ENCODE measurements at regions not wholly inside any gene's neighbourhood (a gene's known extent, or its start where the extent isn't known, plus 50 kb on each side); places are given as distances from the start of the nearest gene placed in this dataset.

DNA sequence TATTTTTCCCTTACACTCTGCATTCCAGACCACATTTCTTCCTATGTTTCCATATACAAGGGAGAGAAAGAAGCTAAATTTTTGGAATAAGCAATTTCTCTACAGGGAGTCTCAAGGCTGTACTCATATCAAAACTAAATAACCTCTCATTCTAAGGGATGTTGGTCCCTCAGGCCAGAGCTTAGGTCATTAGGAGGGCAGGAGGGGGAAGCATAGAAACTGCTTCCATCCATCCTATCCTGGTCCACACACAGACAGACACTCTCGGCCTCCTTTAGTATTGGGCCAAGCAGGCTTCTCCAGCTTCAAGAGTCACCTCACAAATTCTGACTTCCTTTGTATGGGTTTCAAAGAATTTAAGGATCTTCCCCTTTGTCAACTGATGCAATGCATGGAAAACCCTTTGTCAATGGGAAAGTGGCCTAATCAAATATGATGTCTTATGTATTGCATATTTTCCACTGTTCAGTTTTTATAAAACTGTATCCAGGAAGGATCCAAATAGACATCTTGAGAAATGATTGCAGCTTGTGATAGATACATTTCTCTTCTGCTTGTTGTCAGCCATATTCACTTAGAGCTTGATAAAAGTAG lies 140.7 kb upstream of the RARB start:
- peak in 2 of 3 donors; percentile 8 to 57 for DNase-seq

DNA sequence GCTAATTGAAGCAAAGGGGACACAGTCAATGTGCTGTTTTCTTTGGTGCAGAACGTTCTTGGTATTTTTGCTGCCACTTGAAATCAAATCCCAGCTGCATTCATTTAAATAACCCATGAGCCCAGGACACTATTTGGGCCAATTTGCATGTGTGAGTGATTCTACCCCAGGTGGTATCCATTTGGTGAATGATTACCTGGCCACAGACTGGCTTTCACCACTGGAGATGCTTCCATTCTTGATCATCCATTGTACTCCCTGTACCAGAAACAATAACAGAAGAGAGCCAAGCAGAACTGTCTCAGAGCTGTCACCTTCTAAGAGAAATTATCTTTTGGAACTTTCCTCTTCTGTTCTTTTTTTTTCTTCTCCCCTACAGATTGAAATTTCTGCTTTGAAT lies 139.7 kb upstream of the RARB start:
- no peak for DNase-seq

DNA sequence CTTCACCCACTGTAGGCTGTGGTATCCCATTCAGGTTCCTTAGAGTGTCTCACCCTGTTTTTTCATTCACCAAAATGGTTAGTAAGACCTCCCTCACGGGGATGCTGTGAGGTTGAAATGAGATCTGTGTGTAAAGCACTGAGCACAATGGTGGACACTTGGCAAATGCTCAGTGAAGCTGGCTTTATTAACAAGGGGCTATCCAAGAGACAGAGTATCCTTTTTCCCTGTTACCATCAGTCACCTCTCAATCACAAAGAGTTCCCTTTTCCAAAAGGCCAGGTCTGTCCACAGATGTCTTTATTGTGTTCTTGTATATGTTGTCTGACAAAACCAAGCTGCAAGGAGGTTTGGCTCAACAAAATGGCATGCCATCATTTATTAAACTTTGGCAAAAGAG lies 138.9 kb upstream of the RARB start:
- no peak for DNase-seq

DNA sequence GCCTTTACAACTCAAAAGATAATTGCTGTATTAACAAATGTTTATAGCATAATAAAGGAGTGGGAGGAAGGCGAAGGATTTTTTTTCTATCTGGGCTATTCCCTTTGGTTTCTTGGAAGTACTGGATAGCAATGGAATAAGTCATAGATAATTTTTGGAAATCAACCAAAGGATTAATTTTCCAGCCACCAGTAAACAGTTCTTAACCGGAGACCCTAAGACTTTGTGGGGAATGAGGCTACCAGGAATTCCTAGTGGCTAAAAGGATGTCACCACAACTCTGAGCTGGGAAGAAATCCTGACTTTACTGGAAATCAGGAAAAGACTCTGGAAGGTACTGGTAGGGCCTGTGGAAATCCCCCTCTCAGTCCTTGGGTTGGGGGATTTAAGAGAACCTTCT lies 138.4 kb upstream of the RARB start:
- no peak for DNase-seq

DNA sequence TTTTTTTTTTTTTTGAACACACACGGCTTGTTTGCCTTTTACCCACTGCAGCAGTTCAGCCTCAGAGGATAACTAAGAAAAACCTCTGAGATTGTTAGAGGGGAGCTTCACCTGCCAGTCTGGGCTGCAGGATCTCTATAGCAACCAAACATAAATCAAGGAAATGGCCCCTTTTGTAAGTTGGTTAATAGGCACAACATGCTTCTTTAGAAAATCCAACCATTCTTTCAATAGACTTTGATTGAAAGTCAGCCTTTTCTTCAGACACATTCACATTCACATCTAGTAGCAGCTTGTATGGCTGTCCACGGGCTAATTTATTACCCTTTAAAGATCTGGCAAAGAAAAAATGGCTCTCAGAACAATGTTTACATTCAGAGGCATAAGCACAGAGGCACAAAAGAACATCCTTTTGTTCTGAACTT lies 136.6 kb upstream of the RARB start:
- DNase-seq = peak in 1 of 3 donors; percentile 33

DNA sequence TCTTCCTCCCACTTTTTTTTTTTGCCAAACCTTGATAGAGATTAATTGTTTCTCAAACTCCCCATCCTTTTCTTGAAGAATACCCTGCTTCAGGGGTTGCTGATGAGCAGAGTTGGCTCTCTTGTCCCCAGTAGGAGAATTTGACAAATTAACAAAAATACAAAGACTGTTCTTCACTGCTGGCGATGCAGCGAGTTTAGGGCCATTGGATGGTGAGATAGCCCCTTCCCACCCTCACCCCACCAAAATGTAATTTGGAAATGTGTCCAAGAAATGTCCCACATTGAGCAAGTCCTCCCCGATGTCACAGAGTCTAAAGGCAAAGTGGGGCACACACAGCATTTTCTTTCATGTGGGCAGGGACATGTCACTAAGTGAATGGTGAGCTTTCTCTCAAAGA lies 136.0 kb upstream of the RARB start:
- DNase-seq = no peak

DNA sequence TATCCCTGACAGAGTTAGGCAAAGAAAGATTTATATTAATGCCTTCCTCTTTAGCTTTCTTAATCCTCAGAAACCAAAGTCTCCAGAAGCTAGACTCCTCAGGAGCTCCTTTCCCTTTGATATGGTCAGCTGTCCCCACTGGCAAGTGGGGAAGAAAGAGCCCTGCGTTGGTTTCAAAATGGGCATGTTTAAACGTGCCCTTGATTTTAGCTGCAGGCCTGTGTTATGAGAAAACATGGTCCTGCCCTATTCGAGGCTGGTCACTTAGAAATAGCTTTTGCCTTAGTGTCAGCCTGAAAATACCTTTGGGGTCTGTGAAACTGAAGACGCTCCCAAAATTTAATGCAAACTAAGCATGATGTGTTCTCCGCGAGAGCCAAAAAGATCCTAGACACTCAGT lies 135.5 kb upstream of the RARB start:
- DNase-seq = no peak

DNA sequence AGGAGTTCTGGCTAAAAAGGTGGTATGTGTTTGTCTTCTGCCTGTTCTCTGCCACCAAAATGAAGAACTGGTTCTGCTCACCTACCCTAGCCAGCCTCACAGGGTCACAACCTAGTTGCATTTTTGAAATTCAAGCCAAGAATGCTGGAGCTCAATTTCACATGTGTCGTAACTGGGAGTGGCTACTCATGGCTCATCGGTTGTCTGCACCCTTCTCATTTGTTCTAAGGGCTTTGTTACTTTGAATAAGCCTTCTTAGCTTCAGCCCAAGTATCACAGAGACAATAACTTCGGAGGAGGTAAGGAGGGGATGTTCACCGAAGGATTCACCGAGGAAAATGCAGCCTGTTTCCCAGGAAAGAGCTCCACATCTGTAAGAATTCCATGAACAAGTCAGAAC lies 134.3 kb upstream of the RARB start:
- no peak for DNase-seq

DNA sequence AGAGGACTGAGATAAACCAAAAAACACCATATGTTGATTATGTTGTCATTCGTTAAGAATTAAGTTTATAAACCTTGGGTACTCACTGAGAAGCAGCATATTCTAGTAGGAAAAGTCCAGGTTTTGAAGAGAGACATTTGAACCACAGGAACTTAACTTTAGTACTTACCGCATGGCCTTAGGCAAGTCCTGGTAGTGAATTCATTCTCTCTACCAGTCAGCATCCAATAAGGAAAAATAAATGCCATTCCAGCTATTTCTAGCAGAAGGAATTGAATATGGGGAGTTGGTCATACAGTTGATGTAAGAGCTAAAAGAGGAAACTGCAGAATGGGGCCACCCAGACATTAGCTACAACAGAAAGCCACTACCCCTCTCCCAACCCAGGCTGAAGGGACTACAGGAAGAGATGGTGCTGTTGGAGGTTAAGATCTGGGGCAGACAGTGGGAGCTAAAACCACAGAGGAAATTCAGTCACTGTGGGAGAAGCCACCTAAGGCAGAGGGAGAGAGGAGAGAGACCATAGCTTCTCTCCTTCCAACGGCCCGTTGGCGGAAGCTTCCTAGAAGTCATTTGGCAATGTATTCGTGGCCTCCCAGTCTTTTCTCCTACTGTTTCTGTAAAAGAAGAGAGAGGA lies 133.8 kb upstream of the RARB start:
- DNase-seq = no peak

DNA sequence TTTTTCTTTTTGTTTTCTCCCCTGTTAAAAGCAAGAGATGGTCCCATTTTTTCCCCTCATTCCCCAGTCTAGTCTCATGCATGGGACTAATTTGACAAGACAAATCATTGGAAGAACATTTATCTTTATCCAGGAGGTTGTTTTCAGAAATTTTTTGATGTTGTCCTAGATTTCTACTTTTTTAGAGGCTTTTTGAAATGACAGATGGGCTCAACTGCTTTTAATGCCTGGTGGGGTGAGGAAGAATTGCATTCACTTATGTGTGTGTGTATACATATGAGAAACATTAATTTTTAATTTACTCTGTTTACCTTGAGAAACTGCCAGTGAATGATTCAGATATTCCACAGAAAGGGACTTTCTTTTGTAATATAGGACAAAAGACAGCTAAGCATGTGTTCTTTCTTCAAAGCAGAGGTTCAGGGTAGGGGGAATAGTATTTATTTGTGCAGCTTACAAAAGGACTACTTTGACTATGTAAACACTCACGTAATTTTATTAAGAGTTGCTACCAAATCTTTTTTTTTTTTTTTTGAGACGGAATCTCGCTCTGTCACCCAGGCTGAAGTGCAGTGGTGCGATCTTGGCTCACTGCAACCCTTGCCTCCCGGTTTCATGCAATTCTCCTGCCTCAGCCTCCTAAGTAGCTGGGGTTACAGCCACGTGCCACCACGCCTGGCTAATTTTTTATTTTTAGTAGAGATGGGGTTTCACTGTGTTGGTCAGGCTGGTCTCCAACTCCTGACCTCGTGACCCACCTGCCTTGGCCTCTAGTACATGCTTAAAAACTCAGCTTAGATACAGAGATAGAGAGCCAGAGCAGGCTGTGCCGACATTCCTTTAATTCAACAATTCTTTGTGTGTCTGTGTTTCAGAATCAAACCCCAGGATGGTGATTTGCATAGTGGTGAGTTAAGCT lies 130.1 kb upstream of the RARB start:
- DNase-seq = peak in 2 of 3 donors; percentile 41 to 51

DNA sequence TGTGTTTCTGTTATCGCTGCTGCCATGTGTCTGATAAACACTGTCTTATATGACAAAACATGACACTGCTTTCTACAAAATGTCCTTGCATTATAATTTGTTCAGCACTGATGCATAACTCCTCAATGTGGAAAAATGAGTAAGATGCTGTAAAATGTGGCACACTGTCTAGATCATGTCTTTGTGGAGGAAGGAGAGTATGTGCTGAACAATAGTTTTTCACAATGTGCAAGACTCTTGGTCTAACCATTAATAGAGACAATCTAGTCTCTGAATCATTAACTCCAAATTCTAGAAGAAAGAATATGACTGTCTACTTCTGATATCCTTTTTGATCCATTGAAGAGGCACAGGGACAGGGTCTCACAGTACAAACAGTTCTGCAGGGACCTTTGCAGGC lies 127.9 kb upstream of the RARB start:
- no peak for DNase-seq

DNA sequence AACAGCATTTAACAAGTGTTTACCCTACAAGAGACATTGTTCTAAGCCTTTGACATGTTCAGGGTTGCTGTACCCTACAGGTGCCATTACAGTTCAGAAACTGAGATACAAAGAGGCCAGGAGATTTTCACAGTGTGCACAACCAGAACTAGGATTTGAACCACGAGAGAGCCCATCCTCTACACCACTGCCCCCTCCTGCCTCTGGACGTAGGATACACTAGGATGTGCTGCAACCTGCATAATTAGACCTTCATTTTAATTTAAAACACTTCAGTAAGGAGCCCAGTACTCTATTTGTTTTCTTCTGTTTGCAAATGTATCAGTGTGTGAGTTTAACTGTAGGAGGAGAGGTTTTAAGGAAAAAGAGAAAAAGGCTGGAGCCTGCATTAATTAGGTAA lies 123.1 kb upstream of the RARB start:
- DNase-seq = no peak

DNA sequence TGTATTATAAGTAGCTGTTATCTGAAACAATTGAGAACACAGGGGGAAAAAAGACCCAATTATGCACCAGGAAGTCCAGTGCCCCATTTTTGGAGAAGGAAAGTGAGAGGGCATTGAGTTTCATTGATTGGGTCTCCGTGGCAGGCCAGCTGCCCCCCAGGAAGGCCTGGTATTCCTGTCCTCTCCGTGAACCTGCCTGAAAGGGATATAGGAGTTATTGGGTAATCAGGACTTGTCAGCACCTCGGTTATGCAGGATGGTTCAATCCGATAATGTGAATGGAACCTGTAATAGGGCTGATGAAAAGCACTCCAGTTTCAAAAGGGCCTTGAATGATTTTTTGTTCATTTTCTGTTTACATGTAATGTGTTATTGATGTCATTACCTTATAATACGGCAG lies 122.0 kb upstream of the RARB start:
- DNase-seq = peak in 1 of 3 donors; percentile 20

DNA sequence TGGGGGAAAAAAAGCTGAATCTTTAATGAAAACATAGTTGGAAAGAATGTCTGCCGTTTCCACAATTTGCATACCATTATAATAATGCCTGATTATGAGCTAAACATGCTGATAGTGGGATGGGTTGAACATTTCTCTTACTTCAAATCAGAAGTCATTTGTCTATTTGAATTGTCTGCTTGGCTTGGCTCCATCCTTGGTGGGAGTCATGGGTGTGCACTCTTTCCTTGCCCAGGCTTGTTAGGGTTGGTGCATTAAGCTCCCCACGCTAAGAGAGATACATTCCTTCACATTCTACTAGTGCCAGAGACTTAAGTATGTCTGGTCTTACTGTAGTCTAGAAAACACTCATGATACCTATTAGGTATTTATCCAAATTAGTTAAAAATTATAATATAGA lies 121.4 kb upstream of the RARB start:
- DNase-seq = no peak

DNA sequence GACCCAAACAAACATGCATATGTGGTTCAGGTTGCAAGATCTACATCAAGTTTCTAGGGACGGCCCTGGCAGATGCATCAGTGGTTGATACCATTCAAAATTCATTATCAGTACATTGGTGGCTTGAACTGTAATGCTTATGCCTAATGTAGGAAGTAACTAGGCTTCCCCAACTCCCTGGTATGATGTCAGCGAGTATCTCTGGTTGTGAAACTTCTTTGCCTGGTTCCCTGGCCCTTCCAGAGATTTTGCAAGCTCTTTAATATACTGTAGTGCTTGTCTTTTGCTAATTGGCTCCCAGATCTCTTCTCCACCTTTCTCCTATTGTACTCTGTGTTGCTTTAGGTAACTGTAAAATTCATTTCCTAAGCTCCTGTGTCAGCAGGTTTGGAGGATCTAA lies 114.8 kb upstream of the RARB start:
- no peak for DNase-seq

DNA sequence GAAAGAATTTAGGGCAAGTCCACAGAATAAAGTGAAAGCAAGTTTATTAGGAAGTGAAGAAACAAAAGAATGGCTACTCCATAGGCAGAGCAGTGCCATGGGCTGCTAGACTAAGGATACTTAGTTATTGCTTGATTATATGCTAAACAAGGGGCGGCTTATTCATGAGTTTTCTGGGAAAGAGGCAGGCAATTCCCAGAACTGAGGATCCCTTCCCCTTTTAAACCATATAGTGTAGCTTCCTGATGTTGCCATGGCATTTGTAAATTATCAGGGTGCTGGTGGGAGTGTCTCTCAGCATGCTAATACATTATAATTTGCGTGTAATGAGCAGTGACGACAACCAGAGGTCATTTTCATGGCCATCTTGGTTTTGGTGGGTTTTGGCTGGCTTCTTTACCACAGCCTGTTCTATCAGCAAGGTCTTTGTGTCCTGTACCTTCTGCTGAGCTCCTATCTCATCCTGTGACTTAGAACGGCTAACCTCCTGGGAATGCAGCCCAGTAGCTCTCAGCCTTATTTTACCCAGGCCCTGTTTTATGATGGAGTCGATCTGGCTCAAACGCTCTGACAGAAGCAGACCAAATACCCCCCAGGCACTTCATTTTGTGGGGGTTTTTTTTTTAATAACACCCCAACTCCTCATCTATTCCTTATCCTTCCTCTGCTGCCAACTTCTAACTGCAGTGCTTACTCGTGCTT lies 103.0 kb upstream of the RARB start:
- DNase-seq = no peak

DNA sequence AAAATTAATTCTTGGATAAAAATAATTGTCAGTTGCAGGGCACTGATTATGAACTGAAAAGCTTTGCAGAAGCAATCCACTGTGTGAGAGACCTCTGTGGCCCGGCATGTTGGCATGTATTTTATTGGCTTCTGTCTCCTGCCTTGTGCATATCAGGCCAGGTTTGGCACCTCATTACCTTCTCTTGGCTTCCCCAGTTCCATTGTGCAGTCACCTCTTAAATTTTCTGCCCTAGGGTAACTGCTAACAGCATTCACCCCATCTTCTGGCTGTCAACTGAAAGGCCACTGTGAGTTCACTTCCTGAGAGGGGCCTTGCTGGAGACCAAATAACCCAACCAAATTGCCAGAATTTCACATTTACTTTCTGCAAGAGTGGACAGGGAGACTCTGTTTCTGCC lies 92.7 kb upstream of the RARB start:
- no peak for DNase-seq

DNA sequence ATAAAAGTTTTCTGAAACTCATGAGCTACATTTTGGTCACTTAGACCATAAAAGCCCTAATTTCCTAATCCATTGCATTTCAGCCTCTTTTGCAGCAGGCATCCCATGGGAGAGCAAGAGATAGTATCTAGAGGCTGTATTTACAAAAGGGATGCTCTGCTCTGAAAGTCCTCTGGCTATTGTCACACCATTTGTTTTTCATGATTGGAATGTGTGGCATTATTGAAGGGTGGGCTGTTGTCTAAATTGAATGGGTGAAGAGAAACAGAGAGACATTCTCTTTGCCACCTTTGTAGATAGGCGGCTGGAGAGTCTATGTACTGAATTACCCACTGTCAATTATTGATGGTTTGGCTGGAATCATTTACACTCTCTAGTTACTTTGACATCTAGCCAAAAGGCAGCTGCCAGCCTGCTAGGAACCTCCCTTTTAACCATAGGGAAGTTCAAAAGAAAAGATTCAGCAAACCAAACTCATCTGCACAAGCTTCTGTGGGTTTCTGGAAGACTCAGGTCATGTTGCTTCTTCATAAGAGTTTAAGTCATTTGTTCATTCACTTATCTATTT lies 89.8 kb upstream of the RARB start:
- DNase-seq = no peak

DNA sequence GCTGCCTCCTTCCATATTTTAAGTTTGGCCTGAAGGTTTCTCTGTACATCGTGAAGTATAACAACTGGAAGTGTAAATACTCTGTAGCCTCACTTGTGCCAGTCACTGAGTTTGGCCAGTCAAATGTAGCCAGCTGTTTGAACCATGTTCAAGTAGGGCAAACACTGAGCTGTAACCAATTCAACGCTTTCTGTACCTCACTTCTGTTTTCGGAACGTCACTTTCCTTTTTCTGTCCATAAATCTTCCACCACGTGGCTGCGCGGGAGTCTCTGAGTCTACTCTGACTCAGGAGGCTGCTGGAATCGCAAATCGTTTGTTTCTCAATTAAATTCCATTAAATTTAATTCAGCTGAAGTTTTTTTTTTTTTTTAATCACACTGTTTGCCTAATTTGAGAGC lies 88.8 kb upstream of the RARB start:
- DNase-seq = no peak

DNA sequence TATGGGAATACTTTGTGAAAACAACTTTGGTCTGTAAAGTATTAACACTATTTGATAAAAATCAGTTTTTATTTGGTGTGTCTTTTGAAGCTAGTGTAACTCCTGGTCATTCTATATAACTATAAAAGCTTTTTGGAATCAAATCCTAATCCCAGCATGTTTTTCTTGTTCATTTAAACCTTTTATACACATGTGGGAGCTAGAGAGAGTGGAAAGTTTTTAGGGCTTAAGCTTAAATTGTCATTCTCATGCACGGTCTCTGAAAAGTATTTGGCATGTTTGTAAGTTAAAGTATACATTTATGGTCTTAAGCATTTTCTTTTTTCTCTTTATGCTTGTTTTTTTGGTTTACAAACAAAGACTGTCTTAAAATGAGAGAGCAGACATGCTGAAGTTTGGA lies 83.4 kb upstream of the RARB start:
- peak; percentile 21 to 72 (median 31) for DNase-seq

DNA sequence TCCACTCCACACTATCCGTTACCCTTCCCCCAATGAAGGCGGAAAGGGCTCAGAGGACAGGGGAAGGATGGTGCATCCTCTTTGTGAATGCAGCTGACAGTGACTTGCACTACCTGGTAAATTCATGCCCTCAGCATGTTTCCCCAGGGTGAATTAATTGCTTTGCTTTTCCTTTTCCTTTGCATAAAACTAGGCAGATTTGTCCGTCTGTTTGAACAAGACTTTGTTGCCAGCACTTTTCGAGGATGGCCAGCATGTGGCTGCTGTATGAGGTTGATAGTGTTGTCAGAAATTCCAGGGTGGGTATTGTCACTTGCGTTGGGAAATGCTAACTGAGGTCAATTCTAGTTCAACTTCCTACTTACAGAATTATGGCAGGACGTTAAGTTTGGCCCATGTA lies 79.0 kb upstream of the RARB start:
- peak in 1 of 3 donors; percentile 30 for DNase-seq

Data from muscle of back (tissue), 3 donors.